IMR-90 (cell line): ENCODE measurements at regions not wholly inside any gene's neighbourhood (a gene's known extent, or its start where the extent isn't known, plus 50 kb on each side); places are given as distances from the start of the nearest gene placed in this dataset.

Experiments used
- ATAC-seq: fragments of 200-7000 bp; cut with Tn5 transposase; 2 replicates; pipeline ENCODE4 v1.9.1; 2020; ENCODE audit warnings: low read depth, mild to moderate bottlenecking, moderate library complexity
- BruUV-seq: library from RNA; stranded (reverse); fragments of 400-500 nt; replicated peaks from 2 replicates; lab custom pipeline; 2021; lab: Mats Ljungman, UMichigan
- CTCF ChIA-PET: fragments of 300-600 bp; formaldehyde crosslinking; extraction: SDS; loops from one replicate; lab custom pipeline; 2021; ENCODE audit warnings: antibody characterized with exemption; lab: Yijun Ruan, JAX
- POLR2A ChIA-PET: fragments of 300-600 bp; sonication (Branson Sonifier 250); formaldehyde crosslinking; loops from one replicate; lab custom pipeline; 2022; ENCODE audit warnings: antibody characterized with exemption; ENCODE audit not compliant: unreplicated experiment; lab: Charles Lee
- DNase-seq: peaks from one replicate; pipeline ENCODE4 v3.0.0; 2013
- H2AFZ ChIP-seq: replicated peaks from 2 replicates; pipeline ENCODE3; 2013; ENCODE audit warnings: low read length, mild to moderate bottlenecking; ENCODE audit not compliant: poor library complexity
- H2AK5ac ChIP-seq: 2 replicates; pipeline ENCODE4 v1.6.1; 2013; ENCODE audit warnings: low read depth, low read length, inconsistent platforms
- H2AK9ac ChIP-seq: replicated peaks from 2 replicates; pipeline ENCODE3; 2013; ENCODE audit warnings: mild to moderate bottlenecking, low read depth, low read length, moderate library complexity; ENCODE audit not compliant: poor library complexity
- H2BK120ac ChIP-seq: 2 replicates; pipeline ENCODE4 v1.6.1; 2013; ENCODE audit warnings: low read depth, low read length, inconsistent platforms
- H2BK15ac ChIP-seq: 3 replicates; pipeline ENCODE4 v1.6.1; 2013; ENCODE audit warnings: low read depth, low read length, inconsistent platforms
- H2BK20ac ChIP-seq: 2 replicates; pipeline ENCODE4 v1.6.1; 2013; ENCODE audit warnings: low read depth, mild to moderate bottlenecking, inconsistent platforms, low read length, moderate library complexity
- H2BK5ac ChIP-seq: 2 replicates; pipeline ENCODE4 v1.6.1; 2013; ENCODE audit warnings: mild to moderate bottlenecking, low read depth, low read length, inconsistent platforms; ENCODE audit not compliant: poor library complexity, severe bottlenecking
- H3K14ac ChIP-seq: replicated peaks from 2 replicates; pipeline ENCODE4 v1.6.1; 2013; ENCODE audit warnings: low read depth, low read length, inconsistent platforms
- H3K18ac ChIP-seq: 2 replicates; pipeline ENCODE4 v1.6.1; 2013; ENCODE audit warnings: low read depth, low read length, control low read depth
- H3K23ac ChIP-seq: 2 replicates; pipeline ENCODE4 v1.6.1; 2013; ENCODE audit warnings: low read depth, low read length, inconsistent platforms
- H3K27ac ChIP-seq: 2 replicates; pipeline ENCODE4 v1.5.1; 2013; ENCODE audit warnings: mild to moderate bottlenecking, control low read depth, low read length; ENCODE audit not compliant: insufficient read depth
- H3K27me3 ChIP-seq: 2 replicates; pipeline ENCODE4 v1.6.1; 2013; ENCODE audit warnings: low read length; ENCODE audit not compliant: control insufficient read depth, insufficient read depth
- H3K36me3 ChIP-seq: 2 replicates; pipeline ENCODE4 v1.6.1; 2013; ENCODE audit warnings: low read length, mixed read lengths; ENCODE audit not compliant: control insufficient read depth, insufficient read depth
- H3K4ac ChIP-seq: 2 replicates; pipeline ENCODE4 v1.6.1; 2013; ENCODE audit warnings: low read depth, low read length, inconsistent platforms
- H3K4me1 ChIP-seq: 2 replicates; pipeline ENCODE4 v1.6.1; 2013; ENCODE audit warnings: low read length, mixed read lengths; ENCODE audit not compliant: control insufficient read depth, insufficient read depth
- H3K4me2 ChIP-seq: 2 replicates; pipeline ENCODE4 v1.6.1; 2013; ENCODE audit warnings: low read depth, mild to moderate bottlenecking, control low read depth, low read length, moderate library complexity
- H3K4me3 ChIP-seq: 2 replicates; pipeline ENCODE4 v1.5.1; 2013; ENCODE audit warnings: low read depth, mild to moderate bottlenecking, control low read depth, low read length, moderate library complexity; ENCODE audit not compliant: insufficient read depth
- H3K56ac ChIP-seq: 2 replicates; pipeline ENCODE4 v1.6.1; 2013; ENCODE audit warnings: low read length, inconsistent platforms; ENCODE audit not compliant: insufficient read depth; ENCODE audit errors: extremely low read depth
- H3K79me1 ChIP-seq, 2 experiments: 2 replicates each; pipeline ENCODE4 v1.6.1; 2013; ENCODE audit warnings: low read length in 2 of 2, inconsistent platforms in 1 of 2, low read depth in 1 of 2
- H3K9ac ChIP-seq: 2 replicates; pipeline ENCODE4 v1.6.1; 2013; ENCODE audit warnings: low read depth, low read length, control low read depth
- H3K9me1 ChIP-seq: 2 replicates; pipeline ENCODE4 v1.6.1; 2013; ENCODE audit warnings: low read length, inconsistent platforms; ENCODE audit not compliant: insufficient read depth
- H3K9me3 ChIP-seq: 2 replicates; pipeline ENCODE4 v1.6.1; 2013; ENCODE audit warnings: low read length; ENCODE audit not compliant: control insufficient read depth, insufficient read depth
- H4K20me1 ChIP-seq: 2 replicates; pipeline ENCODE4 v1.6.1; 2013; ENCODE audit warnings: low read length, inconsistent platforms; ENCODE audit not compliant: insufficient read depth
- H4K5ac ChIP-seq: 2 replicates; pipeline ENCODE4 v1.6.1; 2013; ENCODE audit warnings: mild to moderate bottlenecking, low read depth, low read length, control low read depth
- H4K8ac ChIP-seq, 2 experiments: 2 replicates each; pipeline ENCODE4 v1.6.1; 2013; ENCODE audit warnings: low read depth in 2 of 2, low read length in 2 of 2, control low read depth in 1 of 2, inconsistent platforms in 1 of 2
- H4K91ac ChIP-seq: 2 replicates; pipeline ENCODE4 v1.6.1; 2013; ENCODE audit warnings: low read depth, low read length, inconsistent platforms; ENCODE audit not compliant: insufficient read depth
- CEBPB ChIP-seq: IDR thresholded peaks from 2 replicates; pipeline ENCODE4 v1.6.1; 2012; ENCODE audit warnings: low read depth, low read length, improper control_type of control experiment
- CTCF ChIP-seq: conservative IDR thresholded peaks from 2 replicates; pipeline ENCODE4 v1.5.1; 2012; ENCODE audit warnings: mild to moderate bottlenecking, low read depth, low read length, improper control_type of control experiment
- NFE2L2 ChIP-seq: fragments of 150-350 bp; IDR thresholded peaks from 2 replicates; pipeline ENCODE4 v1.6.1; 2016; ENCODE audit warnings: low read depth, mild to moderate bottlenecking, low read length
- RAD21 ChIP-seq: IDR thresholded peaks from 2 replicates; pipeline ENCODE4 v1.6.1; 2012; ENCODE audit warnings: low read length, improper control_type of control experiment
- SMC3 ChIP-seq: fragments of 150-350 bp; IDR thresholded peaks from 2 replicates; pipeline ENCODE4 v1.6.1; 2016; ENCODE audit warnings: low read depth, mild to moderate bottlenecking, antibody characterized with exemption, low read length, moderate library complexity
- WGBS, 2 experiments: methylation state at CpG; one replicate each; pipeline versions ENCODE4 v1.1.5 to v1.1.7; 2013; ENCODE audit warnings: missing lambda C conversion rate in 2 of 2; ENCODE audit not compliant: insufficient read length in 1 of 2; ENCODE audit errors: extremely low coverage in 2 of 2; 5-methylcytosine and 5-hydroxymethylcytosine counted together
- dilution Hi-C: fragments of 300-500 bp; cut with HindIII; formaldehyde crosslinking; loops from one replicate; pipeline ENCODE4 v1.14.3; 2018; ENCODE audit warnings: low sequenced_read_pairs; ENCODE audit not compliant: unreplicated experiment
- in situ Hi-C: fragments of 300-500 bp; cut with MboI; formaldehyde crosslinking; loops from 3 replicates; pipeline ENCODE4 v1.14.3; 2019; ENCODE audit warnings: low sequenced_read_pairs, inconsistent platforms, mixed read lengths
- intact Hi-C: fragments of 100-400 bp; cut with micrococcal nuclease; formaldehyde crosslinking; loops from 2 replicates; pipeline ENCODE4 v1.10.0; 2022

GRCh38 chr10:23702977-23703414 lies 264.1 kb downstream of the OTUD1 start:
- Histone ChIP-seq H3K4me2 (no peak overlapping the region), H3K4me1 (no peaks in the 10 kb centered on the region), H3K23ac (no peak overlapping the region), H4K20me1 (no peaks in the 10 kb centered on the region), H3K18ac (no peak overlapping the region), H3K4me3 (no peak overlapping the region), H3K9ac (no peak overlapping the region), H3K79me1 (no peaks in the 10 kb centered on the region), H4K91ac (no peak overlapping the region), H2BK20ac (no peak overlapping the region), H3K36me3 (no peaks in the 10 kb centered on the region), H2AK9ac (no peak overlapping the region), H3K9me1 (no peaks in the 10 kb centered on the region), H2AFZ (no peak overlapping the region), H3K14ac (no peak overlapping the region), H3K4ac (no peak overlapping the region), H2BK15ac (no peak overlapping the region), H4K5ac (no peak overlapping the region), H4K8ac (no peak overlapping the region), H2BK5ac (no peak overlapping the region), H3K27me3 (no peaks in the 10 kb centered on the region), H2AK5ac (no peak overlapping the region), H3K56ac (no peak overlapping the region), H3K9me3 (no peaks in the 10 kb centered on the region), H2BK120ac (no peak overlapping the region), H3K27ac (no peak overlapping the region)
- peak; percentile 52 for DNase-seq
- 0% methylated on average over 2 of the region's 9 CpGs; no CpG with 5 or more reads in 1 of the 2 experiments for WGBS, 2 experiments
- dilution Hi-C loops (no loop called here), intact Hi-C loops (loop anchor here (1.0 kb wide), 3 partner anchors 389 to 545 kb away; no protein-coding TSS in a partner anchor), in situ Hi-C loops (loop anchor here (10.0 kb wide), 1 partner anchor 388 kb away; no protein-coding TSS in a partner anchor)
- ATAC-seq, result peak; percentile 94
- ChIA-PET POLR2A (no interaction called here), CTCF (interaction anchor here (1.5 kb wide), 1 partner anchor 388 kb away, joined by 5 read pairs; no protein-coding TSS in a partner anchor)
- no TSS peak for BruUV-seq
- TF ChIP-seq SMC3 (peak; percentile 43), NFE2L2 (no peak), RAD21 (peak; percentile 66), CTCF (peak; percentile 54), CEBPB (no peak)
